HEK293 (cell line): ENCODE measurements at regions not wholly inside any gene's neighbourhood (a gene's known extent, or its start where the extent isn't known, plus 50 kb on each side); places are given as distances from the start of the nearest gene placed in this dataset.

Experiments
- CTCF ChIA-PET: fragments of 350-600 bp; formaldehyde crosslinking; extraction: SDS; loops from one replicate; lab custom pipeline; 2021; ENCODE audit warnings: antibody characterized with exemption; lab: Yijun Ruan, JAX
- POLR2A ChIA-PET: fragments of 300-600 bp; formaldehyde crosslinking; extraction: SDS; loops from one replicate; lab custom pipeline; 2020; ENCODE audit warnings: antibody characterized with exemption, inconsistent platforms; lab: Yijun Ruan, JAX
- H3K27ac ChIP-seq: fragments of 200-500 bp; sonication (Bioruptor generic); 2 replicates; pipeline ENCODE4 v1.5.1; 2014; ENCODE audit warnings: low read depth, low read length, control low read depth, inconsistent platforms; ENCODE audit errors: extremely low read depth
- H3K36me3 ChIP-seq, 2 experiments: fragments of 200-500 bp in 1 of 2; sonication (Bioruptor generic) in 1 of 2; 1 replicate in 1 of 2; 2 replicates in 1 of 2; pipeline ENCODE4 v1.5.1; 2014 to 2017; ENCODE audit warnings: inconsistent platforms in 2 of 2, low read length in 2 of 2; ENCODE audit not compliant: control insufficient read depth in 2 of 2, insufficient read depth in 1 of 2
- H3K4me1 ChIP-seq: fragments of 200-500 bp; sonication (Bioruptor generic); 2 replicates; pipeline ENCODE4 v1.5.1; 2014; ENCODE audit warnings: mild to moderate bottlenecking, low read length, inconsistent platforms; ENCODE audit not compliant: control insufficient read depth, insufficient read depth
- H3K4me3 ChIP-seq: 2 replicates; pipeline ENCODE4 v1.5.1; 2011; ENCODE audit warnings: low read depth, mild to moderate bottlenecking, control low read depth, low read length, moderate library complexity
- H3K9me3 ChIP-seq: fragments of 200-500 bp; sonication (Bioruptor generic); 2 replicates; pipeline ENCODE4 v1.5.1; 2014; ENCODE audit warnings: low read depth, low read length, inconsistent platforms; ENCODE audit not compliant: control insufficient read depth, insufficient read depth
- CTCF ChIP-seq: fragments of 450-650 bp; formaldehyde crosslinking; IDR thresholded peaks from 2 replicates; pipeline ENCODE4 v1.5.1; 2016; ENCODE audit warnings: missing biosample characterization, missing genetic modification characterization
- GFI1B ChIP-seq: fragments of 450-650 bp; formaldehyde crosslinking; IDR thresholded peaks from 2 replicates; pipeline ENCODE4 v1.5.1; 2016; ENCODE audit warnings: missing biosample characterization, missing genetic modification characterization
- GLI2 ChIP-seq: fragments of 450-650 bp; formaldehyde crosslinking; IDR thresholded peaks from 2 replicates; pipeline ENCODE4; 2017; ENCODE audit warnings: missing biosample characterization, missing genetic modification characterization, low read depth, borderline replicate concordance
- HOXA7 ChIP-seq: sonication (generic); formaldehyde crosslinking; IDR thresholded peaks from 2 replicates; pipeline ENCODE4 v1.8.1; 2022; ENCODE audit warnings: missing genetic modification reagents, borderline replicate concordance
- HOXD13 ChIP-seq: sonication (generic); formaldehyde crosslinking; IDR thresholded peaks from 2 replicates; pipeline ENCODE4 v1.8.0; 2022; ENCODE audit warnings: missing genetic modification reagents, borderline replicate concordance
- IKZF3 ChIP-seq: fragments of 450-650 bp; IDR thresholded peaks from 2 replicates; pipeline ENCODE4 v1.5.0; 2018; ENCODE audit warnings: missing biosample characterization, mild to moderate bottlenecking, missing genetic modification characterization, moderate library complexity
- KLF1 ChIP-seq: fragments of 450-650 bp; formaldehyde crosslinking; IDR thresholded peaks from 2 replicates; pipeline ENCODE4 v1.5.1; 2016; ENCODE audit warnings: missing biosample characterization, missing genetic modification characterization
- PBX3 ChIP-seq: sonication (generic); formaldehyde crosslinking; IDR thresholded peaks from 2 replicates; pipeline ENCODE4 v1.8.1; 2022; ENCODE audit warnings: mild to moderate bottlenecking, moderate library complexity, missing genetic modification reagents
- PRDM1 ChIP-seq: fragments of 450-650 bp; formaldehyde crosslinking; IDR thresholded peaks from 2 replicates; pipeline ENCODE4; 2016; ENCODE audit warnings: missing biosample characterization, missing genetic modification characterization
- RBAK ChIP-seq: fragments of 450-650 bp; formaldehyde crosslinking; IDR thresholded peaks from 2 replicates; pipeline ENCODE4 v1.5.1; 2016; ENCODE audit warnings: missing biosample characterization, missing genetic modification characterization
- ZBTB6 ChIP-seq: fragments of 450-650 bp; formaldehyde crosslinking; IDR thresholded peaks from 2 replicates; pipeline ENCODE4 v1.5.1; 2017; ENCODE audit warnings: missing biosample characterization, missing genetic modification characterization
- ZFHX2 ChIP-seq: fragments of 450-650 bp; formaldehyde crosslinking; conservative IDR thresholded peaks from 2 replicates; pipeline ENCODE4 v1.5.1; 2016; ENCODE audit warnings: missing biosample characterization, missing genetic modification characterization
- ZFP3 ChIP-seq: fragments of 450-650 bp; formaldehyde crosslinking; IDR thresholded peaks from 2 replicates; pipeline ENCODE4 v1.5.1; 2016; ENCODE audit warnings: low read depth, missing biosample characterization, missing genetic modification characterization
- ZFP41 ChIP-seq: fragments of 450-650 bp; formaldehyde crosslinking; IDR thresholded peaks from 2 replicates; pipeline ENCODE4 v1.5.1; 2016; ENCODE audit warnings: missing biosample characterization, missing genetic modification characterization, borderline replicate concordance
- ZNF175 ChIP-seq: fragments of 450-650 bp; formaldehyde crosslinking; IDR thresholded peaks from 2 replicates; pipeline ENCODE4 v1.5.1; 2016; ENCODE audit warnings: missing biosample characterization, missing genetic modification characterization
- ZNF239 ChIP-seq: fragments of 450-650 bp; formaldehyde crosslinking; IDR thresholded peaks from 2 replicates; pipeline ENCODE4 v1.5.1; 2016; ENCODE audit warnings: missing biosample characterization, missing genetic modification characterization
- ZNF266 ChIP-seq: fragments of 450-650 bp; formaldehyde crosslinking; IDR thresholded peaks from 2 replicates; pipeline ENCODE4 v1.5.1; 2016; ENCODE audit warnings: missing biosample characterization, missing genetic modification characterization, low read depth
- ZNF37A ChIP-seq: fragments of 450-650 bp; IDR thresholded peaks from 2 replicates; pipeline ENCODE4 v1.5.1; 2018; ENCODE audit warnings: missing biosample characterization, missing genetic modification characterization
- ZNF394 ChIP-seq: fragments of 450-650 bp; formaldehyde crosslinking; IDR thresholded peaks from 2 replicates; pipeline ENCODE4 v1.5.1; 2016; ENCODE audit warnings: missing biosample characterization, missing genetic modification characterization, mild to moderate bottlenecking, moderate library complexity, borderline replicate concordance
- ZNF513 ChIP-seq: fragments of 450-650 bp; IDR thresholded peaks from 2 replicates; pipeline ENCODE4 v1.5.1; 2018; ENCODE audit warnings: missing biosample characterization, missing genetic modification characterization
- ZNF514 ChIP-seq: fragments of 450-650 bp; formaldehyde crosslinking; IDR thresholded peaks from 2 replicates; pipeline ENCODE4 v1.5.1; 2016; ENCODE audit warnings: missing biosample characterization, missing genetic modification characterization
- ZNF544 ChIP-seq: fragments of 450-650 bp; formaldehyde crosslinking; IDR thresholded peaks from 2 replicates; pipeline ENCODE4 v1.5.0; 2017; ENCODE audit warnings: missing biosample characterization, missing genetic modification characterization
- ZNF549 ChIP-seq: fragments of 450-650 bp; IDR thresholded peaks from 2 replicates; pipeline ENCODE4 v1.5.1; 2018; ENCODE audit warnings: missing biosample characterization, missing genetic modification characterization, mild to moderate bottlenecking, inconsistent platforms, moderate library complexity
- ZNF555 ChIP-seq: fragments of 450-650 bp; formaldehyde crosslinking; conservative IDR thresholded peaks from 2 replicates; pipeline ENCODE4 v1.5.1; 2017; ENCODE audit warnings: missing biosample characterization, mild to moderate bottlenecking, missing genetic modification characterization, inconsistent platforms
- ZNF571 ChIP-seq: fragments of 450-650 bp; formaldehyde crosslinking; IDR thresholded peaks from 2 replicates; pipeline ENCODE4 v1.5.0; 2017; ENCODE audit warnings: missing biosample characterization, missing genetic modification characterization
- ZNF623 ChIP-seq: fragments of 450-650 bp; formaldehyde crosslinking; IDR thresholded peaks from 2 replicates; pipeline ENCODE4 v1.5.1; 2016; ENCODE audit warnings: missing biosample characterization, missing genetic modification characterization
- ZNF664 ChIP-seq: fragments of 450-650 bp; formaldehyde crosslinking; IDR thresholded peaks from 2 replicates; pipeline ENCODE4 v1.5.1; 2016; ENCODE audit warnings: missing biosample characterization, missing genetic modification characterization
- ZNF677 ChIP-seq: fragments of 450-650 bp; IDR thresholded peaks from 2 replicates; pipeline ENCODE4 v1.5.0; 2018; ENCODE audit warnings: missing biosample characterization, mild to moderate bottlenecking, missing genetic modification characterization, moderate library complexity
- ZNF707 ChIP-seq: fragments of 450-650 bp; formaldehyde crosslinking; IDR thresholded peaks from 2 replicates; pipeline ENCODE4 v1.5.1; 2016; ENCODE audit warnings: missing biosample characterization, missing genetic modification characterization
- ZSCAN30 ChIP-seq: fragments of 450-650 bp; IDR thresholded peaks from 2 replicates; pipeline ENCODE4 v1.5.1; 2018; ENCODE audit warnings: missing biosample characterization, mild to moderate bottlenecking, missing genetic modification characterization, moderate library complexity
- TF ChIP-seq, protein P1 (sequence below): fragments of 450-650 bp; formaldehyde crosslinking; IDR thresholded peaks from 2 replicates; pipeline ENCODE4 v1.5.1; 2016; ENCODE audit warnings: missing biosample characterization, missing genetic modification characterization, low read depth
- TF ChIP-seq, protein P2 (sequence below): fragments of 450-650 bp; formaldehyde crosslinking; IDR thresholded peaks from 2 replicates; pipeline ENCODE4; 2016; ENCODE audit warnings: missing biosample characterization, missing genetic modification characterization

- H3K4me1 ChIP-seq, result no peaks in the 10 kb centered on the region
- ChIA-PET CTCF (no interaction called here), POLR2A (no interaction called here)
- H3K36me3 ChIP-seq, result no peaks in the 10 kb centered on the region
- no peaks in the 10 kb centered on the region for H3K9me3 ChIP-seq
- no peak overlapping the region for H3K4me3 ChIP-seq
- no peak overlapping the region for H3K27ac ChIP-seq
- no peak for TF ChIP-seq ZNF707 (tag by site-specific recombination)
- no peak for TF ChIP-seq PRDM1 (tag by site-specific recombination)
- no peak for TF ChIP-seq ZNF549 (tag by site-specific recombination)
- no peak for TF ChIP-seq GFI1B
- no peak for TF ChIP-seq IKZF3 (tag by site-specific recombination)
- TF ChIP-seq ZNF677, result no peak
- TF ChIP-seq CTCF (tag by site-specific recombination), result no peak
- TF ChIP-seq HOXD13, result no peak
- no peak for TF ChIP-seq ZNF175
- no peak for TF ChIP-seq ZNF266 (tag by site-specific recombination)
- TF ChIP-seq, protein P1, sequence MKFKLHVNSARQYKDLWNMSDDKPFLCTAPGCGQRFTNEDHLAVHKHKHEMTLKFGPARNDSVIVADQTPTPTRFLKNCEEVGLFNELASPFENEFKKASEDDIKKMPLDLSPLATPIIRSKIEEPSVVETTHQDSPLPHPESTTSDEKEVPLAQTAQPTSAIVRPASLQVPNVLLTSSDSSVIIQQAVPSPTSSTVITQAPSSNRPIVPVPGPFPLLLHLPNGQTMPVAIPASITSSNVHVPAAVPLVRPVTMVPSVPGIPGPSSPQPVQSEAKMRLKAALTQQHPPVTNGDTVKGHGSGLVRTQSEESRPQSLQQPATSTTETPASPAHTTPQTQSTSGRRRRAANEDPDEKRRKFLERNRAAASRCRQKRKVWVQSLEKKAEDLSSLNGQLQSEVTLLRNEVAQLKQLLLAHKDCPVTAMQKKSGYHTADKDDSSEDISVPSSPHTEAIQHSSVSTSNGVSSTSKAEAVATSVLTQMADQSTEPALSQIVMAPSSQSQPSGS (tag by site-specific recombination), result no peak
- TF ChIP-seq ZSCAN30 (tag by site-specific recombination), result no peak
- TF ChIP-seq, protein P2, sequence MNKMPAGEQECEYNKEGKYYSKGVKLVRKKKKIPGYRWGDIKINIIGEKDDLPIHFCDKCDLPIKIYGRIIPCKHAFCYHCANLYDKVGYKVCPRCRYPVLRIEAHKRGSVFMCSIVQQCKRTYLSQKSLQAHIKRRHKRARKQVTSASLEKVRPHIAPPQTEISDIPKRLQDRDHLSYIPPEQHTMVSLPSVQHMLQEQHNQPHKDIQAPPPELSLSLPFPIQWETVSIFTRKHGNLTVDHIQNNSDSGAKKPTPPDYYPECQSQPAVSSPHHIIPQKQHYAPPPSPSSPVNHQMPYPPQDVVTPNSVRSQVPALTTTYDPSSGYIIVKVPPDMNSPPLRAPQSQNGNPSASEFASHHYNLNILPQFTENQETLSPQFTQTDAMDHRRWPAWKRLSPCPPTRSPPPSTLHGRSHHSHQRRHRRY (tag by site-specific recombination), result no peak
- no peak for TF ChIP-seq PBX3 (CRISPR knock-in tag)
- no peak for TF ChIP-seq ZNF571 (tag by site-specific recombination)
- no peak for TF ChIP-seq ZNF239 (tag by site-specific recombination)
- TF ChIP-seq GLI2, result no peak
- no peak for TF ChIP-seq ZNF544 (tag by site-specific recombination)
- no peak for TF ChIP-seq ZNF394 (tag by site-specific recombination)
- no peak for TF ChIP-seq ZNF37A
Observed at GRCh38 chr20:48187851-48188250, 402.6 kb upstream of the SULF2 start.

- TF ChIP-seq ZNF623, result no peak
- no peak for TF ChIP-seq ZNF513 (tag by site-specific recombination)
- no peak for TF ChIP-seq ZFP3 (tag by site-specific recombination)
- TF ChIP-seq RBAK, result no peak
- TF ChIP-seq ZFHX2, result no peak
- no peak for TF ChIP-seq ZNF664
- no peak for TF ChIP-seq ZNF514
- TF ChIP-seq ZFP41 (tag by site-specific recombination), result no peak
- no peak for TF ChIP-seq HOXA7 (CRISPR knock-in tag)
- TF ChIP-seq ZNF555 (tag by site-specific recombination), result no peak
- no peak for TF ChIP-seq KLF1 (tag by site-specific recombination)
- TF ChIP-seq ZBTB6 (tag by site-specific recombination), result no peak
- TF ChIP-seq, all 188 proteins: peak for 0
- Histone ChIP-seq H3K9me3 (no peaks in the 10 kb centered on the region), H3K4me1 (no peaks in the 10 kb centered on the region), H3K27ac (no peak overlapping the region), H3K4me3 (no peak overlapping the region), H3K36me3 (no peaks in the 10 kb centered on the region)
- ChIA-PET POLR2A (no interaction called here), CTCF (no interaction called here)
Observed at GRCh38 chr20:48186915-48187314, 401.6 kb upstream of the SULF2 start.
